Lower leg skin (tissue), 3 donors: ENCODE measurements at regions not wholly inside any gene's neighbourhood (a gene's known extent, or its start where the extent isn't known, plus 50 kb on each side); places are given as distances from the start of the nearest gene placed in this dataset.

Experiments used
- POLR2A ChIP-seq, 2 donors: fragments of 450-650 bp; IDR thresholded peaks; one replicate each; pipeline ENCODE4 v1.6.1; 2016 to 2017; ENCODE audit warnings: antibody characterized with exemption in 2 of 2, mild to moderate bottlenecking in 1 of 2, moderate library complexity in 1 of 2
- TF ChIP-seq, protein P1 (sequence below), 3 donors: fragments of 450-650 bp; IDR thresholded peaks; one replicate each; pipeline ENCODE4 v1.5.1; 2016; ENCODE audit warnings: antibody characterized with exemption in 3 of 3, mild to moderate bottlenecking in 3 of 3, moderate library complexity in 2 of 3

GRCh38 chr20:7389216-7389615, 551.0 kb downstream of the HAO1 start:
- no peak for TF ChIP-seq POLR2A (IDR thresholded peaks at IDR 0.05)
- TF ChIP-seq, protein P1, sequence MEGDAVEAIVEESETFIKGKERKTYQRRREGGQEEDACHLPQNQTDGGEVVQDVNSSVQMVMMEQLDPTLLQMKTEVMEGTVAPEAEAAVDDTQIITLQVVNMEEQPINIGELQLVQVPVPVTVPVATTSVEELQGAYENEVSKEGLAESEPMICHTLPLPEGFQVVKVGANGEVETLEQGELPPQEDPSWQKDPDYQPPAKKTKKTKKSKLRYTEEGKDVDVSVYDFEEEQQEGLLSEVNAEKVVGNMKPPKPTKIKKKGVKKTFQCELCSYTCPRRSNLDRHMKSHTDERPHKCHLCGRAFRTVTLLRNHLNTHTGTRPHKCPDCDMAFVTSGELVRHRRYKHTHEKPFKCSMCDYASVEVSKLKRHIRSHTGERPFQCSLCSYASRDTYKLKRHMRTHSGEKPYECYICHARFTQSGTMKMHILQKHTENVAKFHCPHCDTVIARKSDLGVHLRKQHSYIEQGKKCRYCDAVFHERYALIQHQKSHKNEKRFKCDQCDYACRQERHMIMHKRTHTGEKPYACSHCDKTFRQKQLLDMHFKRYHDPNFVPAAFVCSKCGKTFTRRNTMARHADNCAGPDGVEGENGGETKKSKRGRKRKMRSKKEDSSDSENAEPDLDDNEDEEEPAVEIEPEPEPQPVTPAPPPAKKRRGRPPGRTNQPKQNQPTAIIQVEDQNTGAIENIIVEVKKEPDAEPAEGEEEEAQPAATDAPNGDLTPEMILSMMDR (IDR thresholded peaks at IDR 0.05): no peak
